GM23338 (cell line): ENCODE measurements at regions not wholly inside any gene's neighbourhood (a gene's known extent, or its start where the extent isn't known, plus 50 kb on each side); places are given as distances from the start of the nearest gene placed in this dataset.
A peak's percentile ranks its signal among the peaks of the same experiment; 100 is the strongest.

Experiments used
- ATAC-seq: fragments of 200-7000 bp; cut with Tn5 transposase; 3 replicates; pipeline ENCODE4 v1.9.1; 2020
- DNase-seq: peaks from one replicate; pipeline ENCODE4 v3.0.0-alpha.2; 2015; ENCODE audit warnings: low spot score
- H2AFZ ChIP-seq: fragments of 200-600 bp; sonication (generic); 2 replicates; pipeline ENCODE4 v1.8.0; 2016; ENCODE audit warnings: antibody characterized with exemption, mild to moderate bottlenecking, moderate library complexity
- H3F3A ChIP-seq: fragments of 200-600 bp; sonication (generic); replicated peaks from 2 replicates; pipeline ENCODE4 v1.8.0; 2017; ENCODE audit warnings: antibody characterized with exemption, mixed run types, low read depth
- H3K27ac ChIP-seq: fragments of 200-600 bp; sonication (generic); 2 replicates; pipeline ENCODE4 v1.6.1; 2016; ENCODE audit warnings: low read depth
- H3K27me3 ChIP-seq: fragments of 200-600 bp; sonication (generic); 2 replicates; pipeline ENCODE4 v1.8.0; 2016; ENCODE audit warnings: mild to moderate bottlenecking, mixed run types, moderate library complexity; ENCODE audit not compliant: insufficient read depth
- H3K36me3 ChIP-seq: fragments of 200-600 bp; sonication (generic); 2 replicates; pipeline ENCODE4 v1.8.0; 2016; ENCODE audit warnings: mild to moderate bottlenecking; ENCODE audit not compliant: insufficient read depth
- H3K4me1 ChIP-seq: fragments of 200-600 bp; sonication (generic); 2 replicates; pipeline ENCODE4 v1.8.0; 2016; ENCODE audit warnings: mild to moderate bottlenecking, moderate library complexity; ENCODE audit not compliant: insufficient read depth
- H3K4me2 ChIP-seq: fragments of 200-600 bp; sonication (generic); 2 replicates; pipeline ENCODE4 v1.7.1; 2017; ENCODE audit warnings: mixed run types
- H3K4me3 ChIP-seq: fragments of 200-600 bp; sonication (generic); 2 replicates; pipeline ENCODE4 v1.6.1; 2016; ENCODE audit warnings: mixed run types
- H3K79me2 ChIP-seq: fragments of 200-600 bp; sonication (generic); replicated peaks from 2 replicates; pipeline ENCODE4 v1.8.0; 2017; ENCODE audit warnings: mild to moderate bottlenecking; ENCODE audit not compliant: insufficient read depth
- H3K9me2 ChIP-seq: fragments of 200-600 bp; sonication (generic); 2 replicates; pipeline ENCODE4 v1.8.0; 2017; ENCODE audit not compliant: insufficient read depth
- H4K20me1 ChIP-seq: fragments of 200-600 bp; sonication (generic); replicated peaks from 2 replicates; pipeline ENCODE4 v1.8.0; 2017; ENCODE audit warnings: mild to moderate bottlenecking; ENCODE audit not compliant: insufficient read depth
- H3K27ac Mint-ChIP-seq: 2 replicates; pipeline ENCODE4 v1.8.0; 2020; ENCODE audit warnings: inconsistent platforms, mild to moderate bottlenecking, moderate library complexity, mixed read lengths
- H3K27me3 Mint-ChIP-seq: 3 replicates; pipeline ENCODE4 v1.8.0; 2022; ENCODE audit warnings: low read depth, mild to moderate bottlenecking, moderate library complexity, mixed read lengths, inconsistent platforms; ENCODE audit not compliant: insufficient read depth, poor library complexity
- H3K36me3 Mint-ChIP-seq: 3 replicates; pipeline ENCODE4 v1.8.0; 2021; ENCODE audit warnings: low read depth, mild to moderate bottlenecking, inconsistent platforms, moderate library complexity, mixed read lengths
- H3K4me1 Mint-ChIP-seq: 3 replicates; pipeline ENCODE4 v1.8.0; 2020; ENCODE audit warnings: mild to moderate bottlenecking, inconsistent platforms, mixed read lengths
- H3K4me3 Mint-ChIP-seq: 3 replicates; pipeline ENCODE4 v1.8.0; 2021; ENCODE audit warnings: moderate library complexity, mild to moderate bottlenecking, inconsistent platforms, mixed read lengths
- H3K9me3 Mint-ChIP-seq: 3 replicates; pipeline ENCODE4 v1.8.0; 2020; ENCODE audit warnings: moderate library complexity, mild to moderate bottlenecking, inconsistent platforms, mixed read lengths
- CREB1 ChIP-seq: fragments of 250-450 bp; sonication (Bioruptor Pico); IDR thresholded peaks from 2 replicates; pipeline ENCODE4 v1.5.0; 2020; ENCODE audit warnings: low read depth, mild to moderate bottlenecking, moderate library complexity
- EZH2phosphoT487 ChIP-seq: fragments of 200-600 bp; sonication (generic); IDR thresholded peaks from one replicate; pipeline ENCODE4 v1.8.1; 2018; ENCODE audit warnings: antibody characterized with exemption; ENCODE audit not compliant: unreplicated experiment
- JUNB ChIP-seq: IDR thresholded peaks from one replicate; pipeline ENCODE4 v1.6.1; 2016; ENCODE audit warnings: antibody characterized with exemption; ENCODE audit not compliant: unreplicated experiment
- POLR2AphosphoS5 ChIP-seq: IDR thresholded peaks from 2 replicates; pipeline ENCODE4 v1.6.1; 2016; ENCODE audit warnings: antibody characterized with exemption, low read depth
- STAT1 ChIP-seq: IDR thresholded peaks from one replicate; pipeline ENCODE4 v1.6.1; 2016; ENCODE audit warnings: antibody characterized with exemption; ENCODE audit not compliant: unreplicated experiment
- ZNF114 ChIP-seq: fragments of 250-450 bp; sonication (Bioruptor Pico); IDR thresholded peaks from 2 replicates; pipeline ENCODE4 v1.5.0; 2020; ENCODE audit warnings: mild to moderate bottlenecking, moderate library complexity
- TF ChIP-seq, protein P1 (sequence below): fragments of 250-450 bp; sonication (Bioruptor Pico); IDR thresholded peaks from 2 replicates; pipeline ENCODE4 v1.5.0; 2020; ENCODE audit warnings: mild to moderate bottlenecking, moderate library complexity
- TF ChIP-seq, protein P2 (sequence below): IDR thresholded peaks from one replicate; pipeline ENCODE4 v1.6.1; 2018; ENCODE audit warnings: antibody characterized with exemption; ENCODE audit not compliant: unreplicated experiment
- TF ChIP-seq, protein P3 (sequence below): IDR thresholded peaks from 2 replicates; pipeline ENCODE4 v1.6.1; 2016; ENCODE audit warnings: antibody characterized with exemption

DNA sequence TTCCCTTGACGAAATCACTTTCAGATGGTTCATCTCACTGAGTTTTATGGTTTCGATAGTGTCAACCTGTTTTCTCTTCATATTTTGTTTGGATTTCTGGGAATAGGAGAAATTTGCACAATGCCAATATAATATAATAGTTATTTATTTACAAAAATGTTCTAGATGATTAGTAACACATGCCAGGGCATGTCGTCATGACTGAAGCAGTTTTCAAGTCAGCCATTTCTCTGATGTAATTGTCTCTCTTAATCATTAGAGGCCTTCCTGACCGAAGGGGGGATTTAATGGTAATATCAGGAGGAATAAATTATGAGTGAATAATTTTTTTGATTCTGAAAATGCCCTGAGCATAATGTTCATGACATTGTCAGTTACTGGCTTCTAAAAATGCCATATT is 246.5 kb upstream of the ATP10B start:
- DNase-seq, result no peak
- Histone ChIP-seq H3K4me3 (no peak overlapping the region), H3K9me2 (no peaks in the 10 kb centered on the region), H2AFZ (no peak overlapping the region), H3F3A (no peaks in the 10 kb centered on the region), H3K4me2 (no peak overlapping the region), H3K4me1 (no peaks in the 10 kb centered on the region), H3K36me3 (no peaks in the 10 kb centered on the region), H3K27ac (no peak overlapping the region), H3K79me2 (no peaks in the 10 kb centered on the region), H4K20me1 (no peaks in the 10 kb centered on the region), H3K27me3 (no peaks in the 10 kb centered on the region)
- Mint-ChIP-seq H3K36me3 (peaks cover 4% of the 10 kb centered on the region; the same call in 2 of the 3 replicates), H3K4me1 (no peaks in the 10 kb centered on the region), H3K27ac (no peak overlapping the region), H3K4me3 (no peak overlapping the region), H3K27me3 (no peaks in the 10 kb centered on the region), H3K9me3 (peaks cover 4% of the 10 kb centered on the region; the same call in 2 of the 3 replicates)
- TF ChIP-seq STAT1, result no peak
- TF ChIP-seq JUNB, result no peak
- no peak for TF ChIP-seq ZNF114
- TF ChIP-seq POLR2AphosphoS5, result no peak
- TF ChIP-seq EZH2phosphoT487, result no peak
- TF ChIP-seq, protein P1, sequence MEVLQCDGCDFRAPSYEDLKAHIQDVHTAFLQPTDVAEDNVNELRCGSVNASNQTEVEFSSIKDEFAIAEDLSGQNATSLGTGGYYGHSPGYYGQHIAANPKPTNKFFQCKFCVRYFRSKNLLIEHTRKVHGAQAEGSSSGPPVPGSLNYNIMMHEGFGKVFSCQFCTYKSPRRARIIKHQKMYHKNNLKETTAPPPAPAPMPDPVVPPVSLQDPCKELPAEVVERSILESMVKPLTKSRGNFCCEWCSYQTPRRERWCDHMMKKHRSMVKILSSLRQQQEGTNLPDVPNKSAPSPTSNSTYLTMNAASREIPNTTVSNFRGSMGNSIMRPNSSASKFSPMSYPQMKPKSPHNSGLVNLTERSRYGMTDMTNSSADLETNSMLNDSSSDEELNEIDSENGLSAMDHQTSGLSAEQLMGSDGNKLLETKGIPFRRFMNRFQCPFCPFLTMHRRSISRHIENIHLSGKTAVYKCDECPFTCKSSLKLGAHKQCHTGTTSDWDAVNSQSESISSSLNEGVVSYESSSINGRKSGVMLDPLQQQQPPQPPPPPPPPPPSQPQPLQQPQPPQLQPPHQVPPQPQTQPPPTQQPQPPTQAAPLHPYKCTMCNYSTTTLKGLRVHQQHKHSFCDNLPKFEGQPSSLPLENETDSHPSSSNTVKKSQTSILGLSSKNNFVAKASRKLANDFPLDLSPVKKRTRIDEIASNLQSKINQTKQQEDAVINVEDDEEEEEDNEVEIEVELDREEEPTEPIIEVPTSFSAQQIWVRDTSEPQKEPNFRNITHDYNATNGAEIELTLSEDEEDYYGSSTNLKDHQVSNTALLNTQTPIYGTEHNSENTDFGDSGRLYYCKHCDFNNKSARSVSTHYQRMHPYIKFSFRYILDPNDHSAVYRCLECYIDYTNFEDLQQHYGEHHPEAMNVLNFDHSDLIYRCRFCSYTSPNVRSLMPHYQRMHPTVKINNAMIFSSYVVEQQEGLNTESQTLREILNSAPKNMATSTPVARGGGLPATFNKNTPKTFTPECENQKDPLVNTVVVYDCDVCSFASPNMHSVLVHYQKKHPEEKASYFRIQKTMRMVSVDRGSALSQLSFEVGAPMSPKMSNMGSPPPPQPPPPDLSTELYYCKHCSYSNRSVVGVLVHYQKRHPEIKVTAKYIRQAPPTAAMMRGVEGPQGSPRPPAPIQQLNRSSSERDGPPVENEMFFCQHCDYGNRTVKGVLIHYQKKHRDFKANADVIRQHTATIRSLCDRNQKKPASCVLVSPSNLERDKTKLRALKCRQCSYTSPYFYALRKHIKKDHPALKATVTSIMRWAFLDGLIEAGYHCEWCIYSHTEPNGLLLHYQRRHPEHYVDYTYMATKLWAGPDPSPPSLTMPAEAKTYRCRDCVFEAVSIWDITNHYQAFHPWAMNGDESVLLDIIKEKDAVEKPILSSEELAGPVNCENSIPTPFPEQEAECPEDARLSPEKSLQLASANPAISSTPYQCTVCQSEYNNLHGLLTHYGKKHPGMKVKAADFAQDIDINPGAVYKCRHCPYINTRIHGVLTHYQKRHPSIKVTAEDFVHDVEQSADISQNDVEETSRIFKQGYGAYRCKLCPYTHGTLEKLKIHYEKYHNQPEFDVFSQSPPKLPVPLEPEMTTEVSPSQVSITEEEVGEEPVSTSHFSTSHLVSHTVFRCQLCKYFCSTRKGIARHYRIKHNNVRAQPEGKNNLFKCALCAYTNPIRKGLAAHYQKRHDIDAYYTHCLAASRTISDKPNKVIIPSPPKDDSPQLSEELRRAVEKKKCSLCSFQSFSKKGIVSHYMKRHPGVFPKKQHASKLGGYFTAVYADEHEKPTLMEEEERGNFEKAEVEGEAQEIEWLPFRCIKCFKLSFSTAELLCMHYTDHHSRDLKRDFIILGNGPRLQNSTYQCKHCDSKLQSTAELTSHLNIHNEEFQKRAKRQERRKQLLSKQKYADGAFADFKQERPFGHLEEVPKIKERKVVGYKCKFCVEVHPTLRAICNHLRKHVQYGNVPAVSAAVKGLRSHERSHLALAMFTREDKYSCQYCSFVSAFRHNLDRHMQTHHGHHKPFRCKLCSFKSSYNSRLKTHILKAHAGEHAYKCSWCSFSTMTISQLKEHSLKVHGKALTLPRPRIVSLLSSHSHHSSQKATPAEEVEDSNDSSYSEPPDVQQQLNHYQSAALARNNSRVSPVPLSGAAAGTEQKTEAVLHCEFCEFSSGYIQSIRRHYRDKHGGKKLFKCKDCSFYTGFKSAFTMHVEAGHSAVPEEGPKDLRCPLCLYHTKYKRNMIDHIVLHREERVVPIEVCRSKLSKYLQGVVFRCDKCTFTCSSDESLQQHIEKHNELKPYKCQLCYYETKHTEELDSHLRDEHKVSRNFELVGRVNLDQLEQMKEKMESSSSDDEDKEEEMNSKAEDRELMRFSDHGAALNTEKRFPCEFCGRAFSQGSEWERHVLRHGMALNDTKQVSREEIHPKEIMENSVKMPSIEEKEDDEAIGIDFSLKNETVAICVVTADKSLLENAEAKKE (CRISPR knock-in tag), result no peak
- no peak for ATAC-seq

DNA sequence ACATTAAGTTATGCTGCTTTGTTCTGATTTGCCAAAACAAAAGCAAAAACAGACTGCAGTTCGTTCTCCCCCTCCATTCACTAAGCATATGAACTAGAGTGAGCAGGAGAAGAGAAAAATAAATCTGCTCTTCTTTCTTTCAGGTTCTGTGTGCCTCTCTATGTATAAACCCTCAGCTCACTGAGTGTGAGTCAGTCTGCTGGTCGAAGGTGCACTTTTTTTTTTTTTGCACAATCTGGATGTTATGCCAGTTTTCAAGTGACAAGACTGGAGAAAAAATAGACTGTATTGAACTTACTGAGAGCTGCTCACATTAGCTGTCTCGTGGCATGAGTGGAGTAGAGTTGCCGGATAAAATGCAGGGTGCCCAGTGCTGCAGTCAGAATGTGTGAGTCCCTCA is 244.6 kb upstream of the ATP10B start:
- no peaks in the 10 kb centered on the region for H3K9me2 ChIP-seq
- H3K36me3 ChIP-seq, result no peaks in the 10 kb centered on the region
- DNase-seq, result no peak
- peak overlapping the region; percentile 56 for H2AFZ ChIP-seq
- H3K79me2 ChIP-seq, result no peaks in the 10 kb centered on the region
- H3K4me2 ChIP-seq, result no peak overlapping the region
- H3K4me1 ChIP-seq, result no peaks in the 10 kb centered on the region
- no peak overlapping the region for H3K4me3 Mint-ChIP-seq
- H3K9me3 Mint-ChIP-seq, result peaks cover 4% of the 10 kb centered on the region; the same call in 2 of the 3 replicates
- peaks cover 4% of the 10 kb centered on the region; the same call in 2 of the 3 replicates for H3K36me3 Mint-ChIP-seq
- ATAC-seq, result no peak
- no peaks in the 10 kb centered on the region for H3K27me3 Mint-ChIP-seq
- H3K27me3 ChIP-seq, result no peaks in the 10 kb centered on the region
- TF ChIP-seq, protein P2, sequence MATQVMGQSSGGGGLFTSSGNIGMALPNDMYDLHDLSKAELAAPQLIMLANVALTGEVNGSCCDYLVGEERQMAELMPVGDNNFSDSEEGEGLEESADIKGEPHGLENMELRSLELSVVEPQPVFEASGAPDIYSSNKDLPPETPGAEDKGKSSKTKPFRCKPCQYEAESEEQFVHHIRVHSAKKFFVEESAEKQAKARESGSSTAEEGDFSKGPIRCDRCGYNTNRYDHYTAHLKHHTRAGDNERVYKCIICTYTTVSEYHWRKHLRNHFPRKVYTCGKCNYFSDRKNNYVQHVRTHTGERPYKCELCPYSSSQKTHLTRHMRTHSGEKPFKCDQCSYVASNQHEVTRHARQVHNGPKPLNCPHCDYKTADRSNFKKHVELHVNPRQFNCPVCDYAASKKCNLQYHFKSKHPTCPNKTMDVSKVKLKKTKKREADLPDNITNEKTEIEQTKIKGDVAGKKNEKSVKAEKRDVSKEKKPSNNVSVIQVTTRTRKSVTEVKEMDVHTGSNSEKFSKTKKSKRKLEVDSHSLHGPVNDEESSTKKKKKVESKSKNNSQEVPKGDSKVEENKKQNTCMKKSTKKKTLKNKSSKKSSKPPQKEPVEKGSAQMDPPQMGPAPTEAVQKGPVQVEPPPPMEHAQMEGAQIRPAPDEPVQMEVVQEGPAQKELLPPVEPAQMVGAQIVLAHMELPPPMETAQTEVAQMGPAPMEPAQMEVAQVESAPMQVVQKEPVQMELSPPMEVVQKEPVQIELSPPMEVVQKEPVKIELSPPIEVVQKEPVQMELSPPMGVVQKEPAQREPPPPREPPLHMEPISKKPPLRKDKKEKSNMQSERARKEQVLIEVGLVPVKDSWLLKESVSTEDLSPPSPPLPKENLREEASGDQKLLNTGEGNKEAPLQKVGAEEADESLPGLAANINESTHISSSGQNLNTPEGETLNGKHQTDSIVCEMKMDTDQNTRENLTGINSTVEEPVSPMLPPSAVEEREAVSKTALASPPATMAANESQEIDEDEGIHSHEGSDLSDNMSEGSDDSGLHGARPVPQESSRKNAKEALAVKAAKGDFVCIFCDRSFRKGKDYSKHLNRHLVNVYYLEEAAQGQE, result no peak
- no peak for TF ChIP-seq STAT1
- TF ChIP-seq, protein P3, sequence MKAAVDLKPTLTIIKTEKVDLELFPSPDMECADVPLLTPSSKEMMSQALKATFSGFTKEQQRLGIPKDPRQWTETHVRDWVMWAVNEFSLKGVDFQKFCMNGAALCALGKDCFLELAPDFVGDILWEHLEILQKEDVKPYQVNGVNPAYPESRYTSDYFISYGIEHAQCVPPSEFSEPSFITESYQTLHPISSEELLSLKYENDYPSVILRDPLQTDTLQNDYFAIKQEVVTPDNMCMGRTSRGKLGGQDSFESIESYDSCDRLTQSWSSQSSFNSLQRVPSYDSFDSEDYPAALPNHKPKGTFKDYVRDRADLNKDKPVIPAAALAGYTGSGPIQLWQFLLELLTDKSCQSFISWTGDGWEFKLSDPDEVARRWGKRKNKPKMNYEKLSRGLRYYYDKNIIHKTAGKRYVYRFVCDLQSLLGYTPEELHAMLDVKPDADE, result no peak
- no peak for TF ChIP-seq JUNB
- no peak for TF ChIP-seq CREB1 (CRISPR knock-in tag)
- TF ChIP-seq POLR2AphosphoS5, result no peak
- H4K20me1 ChIP-seq, result no peaks in the 10 kb centered on the region
- no peak overlapping the region for H3K27ac Mint-ChIP-seq
- H3F3A ChIP-seq, result no peaks in the 10 kb centered on the region
- no peak overlapping the region for H3K27ac ChIP-seq
- no peaks in the 10 kb centered on the region for H3K4me1 Mint-ChIP-seq
- H3K4me3 ChIP-seq, result no peak overlapping the region
